ENCODE measurements at regions not wholly inside any gene's neighbourhood (a gene's known extent, or its start where the extent isn't known, plus 50 kb on each side); places are given as distances from the start of the nearest gene placed in this dataset.

DNA sequence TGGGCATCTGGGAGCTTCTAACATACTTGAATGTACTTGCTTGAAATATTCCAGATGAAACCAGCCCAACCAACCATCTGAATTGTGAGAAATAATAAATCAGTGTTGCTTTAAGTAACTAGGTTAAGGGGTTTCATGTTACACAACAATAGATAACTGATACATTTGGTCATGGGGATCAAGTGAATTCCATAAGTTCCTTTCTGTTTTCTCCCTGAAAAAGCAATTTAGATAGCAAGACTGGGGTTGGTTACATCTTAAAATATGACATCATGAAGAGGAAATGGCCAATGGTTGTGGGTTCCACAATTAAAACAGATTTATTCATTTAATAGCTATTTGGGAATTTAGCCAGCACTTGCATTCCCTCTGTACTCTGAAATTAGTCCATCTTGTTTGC lies 559.7 kb downstream of the TLR4 start:
- Mint-ChIP-seq H3K27ac (no peak overlapping the region), H3K36me3 (ENCODE audit: low read depth) (no peaks in the 10 kb centered on the region), H3K9me3 (ENCODE audit: insufficient read depth) (peaks cover 8% of the 10 kb centered on the region), H3K27me3 (ENCODE audit: low read depth) (no peaks in the 10 kb centered on the region), H3K4me1 (ENCODE audit: low read depth) (no peaks in the 10 kb centered on the region), H3K4me3 (no peak overlapping the region)
- DNase-seq (no peak), ATAC-seq (no peak)
- POLR2A ChIA-PET: no interaction called here
- CTCF ChIA-PET: no interaction called here

DNA sequence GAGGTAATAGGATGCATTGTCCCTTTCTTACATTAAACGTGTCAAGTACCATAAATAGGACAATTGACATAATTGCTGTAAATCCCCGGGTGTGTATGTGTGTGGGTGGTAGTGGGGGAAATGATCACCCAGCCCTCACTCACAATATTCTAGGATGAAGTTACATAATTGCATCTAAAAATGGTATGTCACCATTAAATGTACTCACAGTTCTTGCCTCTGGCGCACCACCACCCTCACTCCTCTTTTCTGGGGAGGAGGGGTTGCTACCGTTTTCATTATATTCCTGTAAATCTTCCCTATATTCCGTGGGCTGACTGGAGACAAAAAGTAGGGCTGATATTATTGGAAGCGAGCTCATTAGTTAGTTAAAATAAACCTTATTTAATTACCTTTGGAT lies 563.8 kb downstream of the TLR4 start:
- Mint-ChIP-seq H3K27me3 (ENCODE audit: low read depth) (no peaks in the 10 kb centered on the region), H3K9me3 (ENCODE audit: insufficient read depth) (no peaks in the 10 kb centered on the region), H3K36me3 (ENCODE audit: low read depth) (no peaks in the 10 kb centered on the region), H3K4me3 (no peak overlapping the region), H3K27ac (no peak overlapping the region), H3K4me1 (ENCODE audit: low read depth) (no peaks in the 10 kb centered on the region)
- POLR2A ChIA-PET: no interaction called here
- ATAC-seq (no peak), DNase-seq (no peak)
- CTCF ChIA-PET: no interaction called here

DNA sequence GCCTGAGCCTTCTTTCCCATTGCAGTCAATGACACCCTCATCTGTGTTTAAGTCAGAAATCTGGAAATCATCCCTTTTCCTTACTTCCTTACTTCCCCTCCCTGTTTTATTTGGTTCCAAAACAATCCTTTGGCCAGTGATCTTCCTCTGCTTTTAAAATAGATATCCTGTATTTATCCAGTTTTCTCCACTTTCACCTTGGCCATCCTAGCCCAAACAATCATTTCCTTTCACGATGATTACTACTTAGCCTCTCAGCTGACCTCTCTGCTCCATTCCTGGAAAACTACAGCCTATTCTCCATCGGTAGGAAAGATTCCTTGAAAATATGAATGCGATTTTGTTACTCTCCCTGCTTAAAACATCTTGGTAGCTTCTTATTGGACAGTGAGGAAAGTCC lies 565.4 kb downstream of the TLR4 start:
- DNase-seq (no peak), ATAC-seq (no peak)
- no peak overlapping the region for H3K4me3 Mint-ChIP-seq
- H3K36me3 Mint-ChIP-seq (ENCODE audit: low read depth): no peaks in the 10 kb centered on the region
- CTCF ChIA-PET: no interaction called here
- no peaks in the 10 kb centered on the region for H3K4me1 Mint-ChIP-seq (ENCODE audit: low read depth)
- H3K27ac Mint-ChIP-seq: no peak overlapping the region
- H3K27me3 Mint-ChIP-seq (ENCODE audit: low read depth): no peaks in the 10 kb centered on the region
- H3K9me3 Mint-ChIP-seq (ENCODE audit: insufficient read depth): no peaks in the 10 kb centered on the region
- POLR2A ChIA-PET: no interaction called here

DNA sequence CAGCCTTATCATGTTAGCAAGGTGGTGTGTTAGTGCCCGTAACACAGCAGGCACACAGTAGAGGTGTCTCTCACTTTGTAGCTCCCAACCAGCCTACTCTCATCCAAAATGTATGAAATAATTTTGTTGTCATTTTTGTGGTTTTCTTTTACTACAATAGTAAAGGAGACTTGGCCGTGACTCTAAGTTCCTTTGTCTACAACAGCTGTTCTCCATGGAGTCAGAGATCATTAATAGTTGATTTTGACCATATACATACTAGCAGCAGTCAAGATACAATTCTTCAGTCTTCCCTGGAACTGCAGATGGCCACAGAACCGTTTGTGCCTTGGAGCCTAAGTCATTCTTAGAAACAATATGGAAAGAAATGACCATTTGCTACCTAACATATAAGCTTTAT lies 567.1 kb downstream of the TLR4 start:
- POLR2A ChIA-PET: interaction anchor here (0.6 kb wide), 1 partner anchor 1260 kb away, joined by 3 read pairs; no protein-coding TSS in a partner anchor
- DNase-seq (no peak), ATAC-seq (no peak)
- Mint-ChIP-seq H3K9me3 (ENCODE audit: insufficient read depth) (no peaks in the 10 kb centered on the region), H3K27ac (no peak overlapping the region), H3K36me3 (ENCODE audit: low read depth) (no peaks in the 10 kb centered on the region), H3K4me3 (no peak overlapping the region), H3K27me3 (ENCODE audit: low read depth) (no peaks in the 10 kb centered on the region), H3K4me1 (ENCODE audit: low read depth) (no peaks in the 10 kb centered on the region)
- CTCF ChIA-PET: no interaction called here

DNA sequence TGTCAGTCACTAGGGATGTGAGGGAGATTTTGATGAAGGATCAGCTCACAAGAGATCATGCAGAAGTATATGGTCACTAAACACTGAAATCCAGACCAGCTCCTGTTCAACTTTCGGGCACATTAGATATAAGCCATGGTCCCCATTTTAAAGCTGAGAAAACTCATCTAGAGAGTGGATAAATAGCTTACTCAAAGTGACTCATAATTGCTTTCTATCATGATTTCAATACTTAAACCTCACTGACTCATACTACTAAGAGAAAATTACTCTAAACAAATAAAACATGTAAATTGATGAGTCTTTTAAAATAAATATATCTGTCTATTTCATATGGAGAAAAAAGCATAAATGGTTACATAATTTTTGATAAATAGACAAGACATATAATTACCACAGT lies 567.7 kb downstream of the TLR4 start:
- Mint-ChIP-seq H3K4me1 (ENCODE audit: low read depth) (no peaks in the 10 kb centered on the region), H3K9me3 (ENCODE audit: insufficient read depth) (no peaks in the 10 kb centered on the region), H3K27ac (no peak overlapping the region), H3K36me3 (ENCODE audit: low read depth) (no peaks in the 10 kb centered on the region), H3K4me3 (no peak overlapping the region), H3K27me3 (ENCODE audit: low read depth) (no peaks in the 10 kb centered on the region)
- ChIA-PET CTCF (no interaction called here), POLR2A (no interaction called here)
- ATAC-seq: no peak
- DNase-seq: no peak

DNA sequence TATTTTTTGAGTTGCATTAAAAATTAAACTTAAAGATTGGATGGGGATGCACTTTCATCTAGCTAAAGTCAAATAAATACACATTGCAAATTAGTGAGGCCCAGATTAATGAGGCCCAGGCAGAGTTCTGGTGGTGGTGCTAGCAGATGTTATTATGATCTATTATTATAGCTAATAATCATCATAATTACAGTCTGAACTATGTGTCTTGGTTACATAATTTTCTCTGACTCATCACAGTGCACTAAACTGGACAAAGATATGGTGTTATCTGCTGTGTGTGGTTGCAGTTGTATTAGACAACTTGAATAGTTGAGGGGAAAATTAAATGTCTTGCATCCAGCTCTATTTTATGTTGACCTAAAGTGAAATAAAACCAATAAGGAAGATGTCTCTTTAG lies 568.8 kb downstream of the TLR4 start:
- DNase-seq (no peak), ATAC-seq (no peak)
- Mint-ChIP-seq H3K4me1 (ENCODE audit: low read depth) (no peaks in the 10 kb centered on the region), H3K27me3 (ENCODE audit: low read depth) (no peaks in the 10 kb centered on the region), H3K27ac (no peak overlapping the region), H3K36me3 (ENCODE audit: low read depth) (no peaks in the 10 kb centered on the region), H3K4me3 (no peak overlapping the region), H3K9me3 (ENCODE audit: insufficient read depth) (no peaks in the 10 kb centered on the region)
- ChIA-PET CTCF (no interaction called here), POLR2A (no interaction called here)

DNA sequence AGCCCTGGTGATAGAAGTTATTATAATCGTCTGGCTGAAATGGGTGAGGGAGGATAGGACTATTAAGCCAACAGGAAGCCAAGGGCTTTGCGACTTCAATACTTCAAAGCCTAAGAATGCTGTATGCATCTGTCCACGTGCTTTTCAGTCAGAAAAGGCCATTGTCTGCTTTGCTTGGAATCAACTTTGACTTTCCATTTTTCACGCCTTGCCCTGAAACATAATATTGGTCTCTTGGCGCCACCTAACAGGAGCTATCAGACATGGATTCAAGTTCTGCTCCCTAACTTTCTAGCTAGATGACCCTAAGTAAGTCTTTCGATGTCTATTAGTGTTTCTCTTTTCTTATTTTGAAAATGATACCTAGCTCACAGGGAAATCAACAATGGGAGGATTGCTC lies 572.6 kb downstream of the TLR4 start:
- no peak for ATAC-seq
- ChIA-PET POLR2A (no interaction called here), CTCF (no interaction called here)
- Mint-ChIP-seq H3K4me3 (no peak overlapping the region), H3K27ac (no peak overlapping the region), H3K36me3 (ENCODE audit: low read depth) (no peaks in the 10 kb centered on the region), H3K9me3 (ENCODE audit: insufficient read depth) (no peaks in the 10 kb centered on the region), H3K4me1 (ENCODE audit: low read depth) (no peaks in the 10 kb centered on the region), H3K27me3 (ENCODE audit: low read depth) (no peaks in the 10 kb centered on the region)
- DNase-seq: no peak

DNA sequence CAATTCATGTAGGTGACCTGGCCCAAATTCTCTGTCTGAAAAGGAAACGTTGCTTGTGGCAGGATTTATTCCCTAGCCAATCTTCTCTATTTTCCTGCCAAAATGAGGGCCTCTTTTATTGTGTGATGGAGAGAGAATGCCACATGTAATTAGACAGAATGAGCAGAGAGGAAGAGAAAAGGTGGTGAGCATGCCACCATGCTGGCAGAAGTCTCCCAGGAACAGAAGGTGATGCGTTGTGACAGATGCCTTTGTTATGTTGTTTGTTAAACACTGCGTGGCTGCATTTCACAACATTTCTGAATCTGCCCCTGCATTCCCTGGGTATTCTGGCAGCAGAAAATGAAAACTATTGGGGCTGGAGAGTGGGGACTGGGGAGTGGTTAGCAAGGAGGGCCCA lies 577.6 kb downstream of the TLR4 start:
- no peaks in the 10 kb centered on the region for H3K9me3 Mint-ChIP-seq (ENCODE audit: insufficient read depth)
- H3K27ac Mint-ChIP-seq: no peak overlapping the region
- H3K36me3 Mint-ChIP-seq (ENCODE audit: low read depth): no peaks in the 10 kb centered on the region
- no peaks in the 10 kb centered on the region for H3K4me1 Mint-ChIP-seq (ENCODE audit: low read depth)
- H3K27me3 Mint-ChIP-seq (ENCODE audit: low read depth): no peaks in the 10 kb centered on the region
- no peak for DNase-seq
- ChIA-PET POLR2A (no interaction called here), CTCF (no interaction called here)
- no peak overlapping the region for H3K4me3 Mint-ChIP-seq
- no peak for ATAC-seq

DNA sequence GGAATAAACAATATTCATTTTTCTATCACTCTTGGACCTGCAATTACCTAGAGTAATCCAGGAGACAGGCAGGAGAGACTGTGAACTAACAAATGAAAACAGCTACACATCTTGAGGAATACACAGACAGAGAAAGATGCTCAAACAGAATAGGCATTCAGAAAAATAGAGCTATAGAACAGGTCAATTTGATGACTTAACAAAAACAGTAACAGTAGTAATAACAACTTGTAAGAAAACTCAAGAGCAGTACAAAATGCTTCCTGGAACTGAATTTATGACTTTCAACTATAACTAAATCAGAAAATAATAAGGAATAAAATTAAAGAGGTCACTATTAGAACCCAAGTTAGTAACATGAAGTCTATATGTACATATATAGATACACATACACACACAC lies 579.3 kb downstream of the TLR4 start:
- Mint-ChIP-seq H3K27me3 (ENCODE audit: low read depth) (no peaks in the 10 kb centered on the region), H3K27ac (no peak overlapping the region), H3K4me3 (no peak overlapping the region), H3K4me1 (ENCODE audit: low read depth) (no peaks in the 10 kb centered on the region), H3K9me3 (ENCODE audit: insufficient read depth) (no peaks in the 10 kb centered on the region), H3K36me3 (ENCODE audit: low read depth) (no peaks in the 10 kb centered on the region)
- DNase-seq (no peak), ATAC-seq (no peak)
- CTCF ChIA-PET: no interaction called here
- POLR2A ChIA-PET: no interaction called here

DNA sequence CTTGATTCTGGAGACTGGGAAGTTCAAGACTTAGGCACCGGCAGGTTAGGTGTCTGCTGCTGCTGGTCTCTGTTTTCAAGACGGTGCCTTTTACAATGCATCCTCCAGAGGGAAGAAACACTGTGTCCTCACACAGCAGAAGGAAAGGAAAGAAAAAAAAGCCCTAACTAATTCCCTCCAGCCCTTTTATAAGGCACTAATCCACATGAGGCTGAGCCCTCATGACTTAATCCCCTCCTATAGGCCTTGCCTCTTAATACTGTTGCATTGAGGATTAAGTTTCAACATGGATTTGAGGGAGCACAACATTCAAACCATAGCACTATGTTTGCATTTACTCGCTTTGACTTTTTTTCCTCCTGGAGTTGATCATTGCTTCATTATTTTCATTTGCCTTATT lies 585.9 kb downstream of the TLR4 start:
- POLR2A ChIA-PET: no interaction called here
- no peaks in the 10 kb centered on the region for H3K27me3 Mint-ChIP-seq (ENCODE audit: low read depth)
- H3K27ac Mint-ChIP-seq: no peak overlapping the region
- DNase-seq: no peak
- no peaks in the 10 kb centered on the region for H3K9me3 Mint-ChIP-seq (ENCODE audit: insufficient read depth)
- ATAC-seq: no peak
- CTCF ChIA-PET: no interaction called here
- H3K4me3 Mint-ChIP-seq: no peak overlapping the region
- no peaks in the 10 kb centered on the region for H3K36me3 Mint-ChIP-seq (ENCODE audit: low read depth)
- H3K4me1 Mint-ChIP-seq (ENCODE audit: low read depth): no peaks in the 10 kb centered on the region

DNA sequence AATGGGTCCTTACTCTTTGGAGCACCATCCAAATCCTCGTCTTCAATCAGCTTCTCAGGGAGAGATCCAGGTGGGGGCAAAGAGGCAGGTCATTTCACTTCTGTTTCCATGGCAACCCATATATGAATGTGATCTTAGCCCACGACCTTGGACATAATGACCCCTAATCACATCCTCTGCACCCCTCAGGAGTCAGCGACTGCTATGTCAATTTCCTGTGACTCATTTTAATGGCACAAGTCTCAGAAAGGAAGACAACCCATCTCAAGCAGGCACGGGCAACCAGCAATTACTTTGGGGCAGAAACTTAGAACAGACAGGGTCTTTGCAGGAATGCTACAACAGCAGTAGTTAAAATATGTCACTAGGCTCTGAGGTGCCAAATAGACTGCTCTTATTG lies 591.2 kb downstream of the TLR4 start:
- no peak overlapping the region for H3K27ac Mint-ChIP-seq
- DNase-seq (no peak), ATAC-seq (no peak)
- no peaks in the 10 kb centered on the region for H3K27me3 Mint-ChIP-seq (ENCODE audit: low read depth)
- H3K36me3 Mint-ChIP-seq (ENCODE audit: low read depth): no peaks in the 10 kb centered on the region
- H3K4me3 Mint-ChIP-seq: no peak overlapping the region
- no peaks in the 10 kb centered on the region for H3K9me3 Mint-ChIP-seq (ENCODE audit: insufficient read depth)
- ChIA-PET CTCF (no interaction called here), POLR2A (no interaction called here)
- H3K4me1 Mint-ChIP-seq (ENCODE audit: low read depth): no peaks in the 10 kb centered on the region

DNA sequence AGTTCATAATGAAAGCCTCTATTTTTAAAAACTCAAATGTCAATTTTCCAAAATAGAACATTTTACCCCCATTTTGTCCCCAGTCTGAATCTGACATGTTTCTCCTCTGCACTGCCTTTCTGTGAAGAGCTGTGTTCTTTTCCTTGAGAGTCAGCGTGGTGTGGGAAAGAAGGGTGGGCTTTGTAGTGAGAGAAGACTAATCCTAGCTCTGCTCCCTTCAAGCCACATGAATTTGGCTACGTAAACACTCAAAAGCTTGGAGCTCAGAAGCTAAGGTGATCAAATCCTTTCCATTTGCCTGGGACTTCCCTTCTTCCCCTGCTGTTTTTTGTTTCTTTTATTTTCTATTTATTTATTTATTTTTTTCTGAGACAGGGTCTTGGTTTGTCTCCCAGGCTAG lies 598.5 kb downstream of the TLR4 start:
- Mint-ChIP-seq H3K4me1 (ENCODE audit: low read depth) (no peaks in the 10 kb centered on the region), H3K4me3 (no peak overlapping the region), H3K9me3 (ENCODE audit: insufficient read depth) (no peaks in the 10 kb centered on the region), H3K36me3 (ENCODE audit: low read depth) (no peaks in the 10 kb centered on the region), H3K27me3 (ENCODE audit: low read depth) (no peaks in the 10 kb centered on the region), H3K27ac (no peak overlapping the region)
- ATAC-seq: no peak
- DNase-seq: no peak
- ChIA-PET CTCF (no interaction called here), POLR2A (no interaction called here)

DNA sequence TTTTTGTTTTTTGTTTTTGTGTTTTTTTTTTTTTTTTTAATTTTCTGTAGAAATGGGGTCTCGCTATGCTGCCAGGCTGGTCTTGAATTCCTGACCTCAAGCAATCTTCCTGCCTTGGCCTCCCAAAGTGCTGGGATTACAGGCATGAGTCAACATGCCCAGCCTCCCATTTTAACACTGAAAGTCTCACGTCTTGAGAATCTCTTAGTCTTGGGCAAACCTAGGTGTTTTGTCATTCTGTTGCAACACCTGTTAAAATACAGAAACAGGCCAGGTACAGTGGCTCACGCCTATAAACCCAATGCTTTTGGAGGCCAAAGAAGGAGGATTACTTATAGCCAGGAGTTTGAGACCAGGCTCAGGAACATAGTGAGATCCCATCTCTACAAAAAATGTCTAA lies 599.0 kb downstream of the TLR4 start:
- no peak for DNase-seq
- POLR2A ChIA-PET: no interaction called here
- ATAC-seq: no peak
- H3K36me3 Mint-ChIP-seq (ENCODE audit: low read depth): no peaks in the 10 kb centered on the region
- H3K9me3 Mint-ChIP-seq (ENCODE audit: insufficient read depth): no peaks in the 10 kb centered on the region
- no peak overlapping the region for H3K27ac Mint-ChIP-seq
- H3K27me3 Mint-ChIP-seq (ENCODE audit: low read depth): no peaks in the 10 kb centered on the region
- H3K4me3 Mint-ChIP-seq: no peak overlapping the region
- no peaks in the 10 kb centered on the region for H3K4me1 Mint-ChIP-seq (ENCODE audit: low read depth)
- CTCF ChIA-PET: no interaction called here

DNA sequence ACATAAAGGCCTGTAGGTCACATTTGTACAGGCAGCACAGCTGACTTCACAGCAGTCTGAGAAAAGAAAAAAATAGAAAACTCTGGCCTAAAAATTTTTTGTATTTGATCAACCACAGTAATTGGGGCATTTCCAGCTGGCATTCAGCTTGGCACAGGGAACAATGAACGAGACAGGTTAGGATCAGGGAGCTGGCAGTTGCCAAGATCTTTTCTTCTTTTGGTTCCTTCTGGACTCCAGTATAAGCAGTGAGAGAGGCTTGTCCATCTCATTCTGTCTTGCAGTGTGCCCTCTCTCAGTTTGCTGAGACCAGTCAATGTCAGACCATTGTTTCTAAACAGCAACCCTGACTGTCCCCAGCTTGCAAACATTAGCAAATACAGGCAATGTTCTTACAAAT lies 601.1 kb downstream of the TLR4 start:
- ChIA-PET CTCF (no interaction called here), POLR2A (no interaction called here)
- Mint-ChIP-seq H3K36me3 (ENCODE audit: low read depth) (no peaks in the 10 kb centered on the region), H3K9me3 (ENCODE audit: insufficient read depth) (no peaks in the 10 kb centered on the region), H3K4me3 (no peak overlapping the region), H3K4me1 (ENCODE audit: low read depth) (no peaks in the 10 kb centered on the region), H3K27ac (no peak overlapping the region), H3K27me3 (ENCODE audit: low read depth) (no peaks in the 10 kb centered on the region)
- ATAC-seq (no peak), DNase-seq (no peak)

Measured in activated CD8-positive, alpha-beta T cell treated with anti-CD3 and anti-CD28 coated beads, Interleukin-2, amount 10 ng/mL, durations not matched to agents 7 days and 5 days (primary cell).